H1 (cell line): ENCODE measurements at regions not wholly inside any gene's neighbourhood (a gene's known extent, or its start where the extent isn't known, plus 50 kb on each side); places are given as distances from the start of the nearest gene placed in this dataset.
"Not testable (repeated sequence)": the region's sequence is repeated elsewhere in the genome, so short reads cannot be mapped to it uniquely, and the experiment has no call there.

Source experiments
- CTCF ChIA-PET: fragments of 300-600 bp; sonication (Branson Sonifier 250); formaldehyde crosslinking; loops from one replicate; lab custom pipeline; 2021; ENCODE audit not compliant: partially characterized antibody; lab: Charles Lee
- POLR2A ChIA-PET: fragments of 300-600 bp; sonication (Branson Sonifier 250); formaldehyde crosslinking; loops from one replicate; lab custom pipeline; 2021; ENCODE audit warnings: inconsistent platforms; ENCODE audit not compliant: partially characterized antibody; lab: Charles Lee
- DNase-seq, 2 experiments: peaks; one replicate each; pipeline versions ENCODE4 v3.0.0 to v3.0.0-alpha.2; 2010 to 2022; ENCODE audit warnings: low spot score in 2 of 2, low read depth in 1 of 2, mixed read lengths in 1 of 2
- FAIRE-seq: peaks from 2 replicates; lab custom pipeline; 2011; peaks lifted over from hg19 to GRCh38; lab: Jason Lieb, UNC
- H2AFZ ChIP-seq: 2 replicates; pipeline ENCODE4 v1.8.1; 2012; ENCODE audit warnings: low read length, inconsistent platforms
- H2AK5ac ChIP-seq: 2 replicates; pipeline ENCODE4 v1.6.1; 2013; ENCODE audit warnings: low read depth, low read length
- H2BK120ac ChIP-seq: replicated peaks from 2 replicates; pipeline ENCODE3; 2013; ENCODE audit warnings: low read depth, low read length, inconsistent platforms
- H2BK12ac ChIP-seq: 2 replicates; pipeline ENCODE4 v1.6.1; 2013; ENCODE audit warnings: low read depth, low read length
- H2BK15ac ChIP-seq: 2 replicates; pipeline ENCODE4 v1.6.1; 2013; ENCODE audit warnings: low read length
- H2BK20ac ChIP-seq: 2 replicates; pipeline ENCODE4 v1.6.1; 2013; ENCODE audit warnings: low read length
- H2BK5ac ChIP-seq: 2 replicates; pipeline ENCODE4 v1.6.1; 2013; ENCODE audit warnings: low read depth, low read length
- H3K14ac ChIP-seq: 2 replicates; pipeline ENCODE4 v1.6.1; 2013; ENCODE audit warnings: inconsistent platforms; ENCODE audit not compliant: insufficient read length
- H3K18ac ChIP-seq: 2 replicates; pipeline ENCODE4 v1.6.1; 2013; ENCODE audit warnings: low read length; ENCODE audit errors: extremely low read depth
- H3K23ac ChIP-seq: 2 replicates; pipeline ENCODE4 v1.6.1; 2013; ENCODE audit warnings: inconsistent platforms; ENCODE audit not compliant: insufficient read length
- H3K23me2 ChIP-seq: 2 replicates; pipeline ENCODE4 v1.6.1; 2013; ENCODE audit warnings: low read depth, low read length
- H3K27ac ChIP-seq: 2 replicates; pipeline ENCODE4 v1.6.1; 2011; ENCODE audit warnings: low read depth, low read length, inconsistent platforms
- H3K27me3 ChIP-seq, 4 experiments: replicated peaks in 1 of 4; 1 replicate in 1 of 4; 2 replicates in 3 of 4; pipeline versions ENCODE4 v1.6.1 to v1.8.1; 2011 to 2013; ENCODE audit warnings: low read length in 3 of 4, mild to moderate bottlenecking in 3 of 4, inconsistent platforms in 2 of 4, mixed read lengths in 2 of 4, moderate library complexity in 1 of 4; ENCODE audit not compliant: control insufficient read depth in 3 of 4, insufficient read depth in 3 of 4; ENCODE audit errors: extremely low read depth in 1 of 4
- H3K36me3 ChIP-seq, 4 experiments: 2 replicates each; pipeline versions ENCODE4 v1.6.1 to v1.8.1; 2011 to 2013; ENCODE audit warnings: mild to moderate bottlenecking in 4 of 4, low read length in 3 of 4, moderate library complexity in 2 of 4, control low read depth in 1 of 4, inconsistent platforms in 1 of 4; ENCODE audit not compliant: insufficient read depth in 4 of 4, control insufficient read depth in 2 of 4
- H3K4ac ChIP-seq: replicated peaks from 2 replicates; pipeline ENCODE3; 2013; ENCODE audit warnings: low read length, low read depth, mixed read lengths, inconsistent platforms; ENCODE audit not compliant: insufficient read length
- H3K4me1 ChIP-seq, 4 experiments: replicated peaks in 1 of 4; 1 replicate in 1 of 4; 2 replicates in 3 of 4; pipeline versions ENCODE4 v1.6.1 to v1.8.1; 2011 to 2013; ENCODE audit warnings: low read length in 3 of 4, inconsistent platforms in 2 of 4, mixed read lengths in 1 of 4; ENCODE audit not compliant: insufficient read depth in 4 of 4, control insufficient read depth in 3 of 4
- H3K4me2 ChIP-seq, 2 experiments: 2 replicates each; pipeline versions ENCODE4 v1.6.1 to v1.8.1; 2011 to 2013; ENCODE audit warnings: low read depth in 2 of 2, low read length in 2 of 2, control low read depth in 1 of 2, inconsistent platforms in 1 of 2, mild to moderate bottlenecking in 1 of 2; ENCODE audit not compliant: insufficient read depth in 1 of 2
- H3K4me3 ChIP-seq, 4 experiments: fragments of 200-600, 300-600 bp in 1 of 4; sonication (generic), shearing (Covaris generic), sonication (Bioruptor Twin) in 1 of 4; 2 replicates each; pipeline versions ENCODE4 v1.5.1 to v1.8.1; 2011 to 2016; ENCODE audit warnings: low read length in 4 of 4, low read depth in 3 of 4, control low read depth in 2 of 4, inconsistent platforms in 2 of 4, mild to moderate bottlenecking in 2 of 4, mixed read lengths in 1 of 4, moderate library complexity in 1 of 4; ENCODE audit not compliant: insufficient read depth in 2 of 4; ENCODE audit errors: extremely low read depth in 1 of 4
- H3K56ac ChIP-seq: replicated peaks from 2 replicates; pipeline ENCODE3; 2013; ENCODE audit warnings: low read depth, mild to moderate bottlenecking, mixed read lengths, low read length, inconsistent platforms; ENCODE audit not compliant: insufficient read length
- H3K79me1 ChIP-seq: 2 replicates; pipeline ENCODE4 v1.6.1; 2013; ENCODE audit warnings: low read depth, low read length, control low read depth
- H3K79me2 ChIP-seq, 2 experiments: 2 replicates each; pipeline versions ENCODE4 v1.6.1 to v1.8.1; 2012 to 2013; ENCODE audit warnings: low read length in 2 of 2, mild to moderate bottlenecking in 2 of 2, inconsistent platforms in 1 of 2; ENCODE audit not compliant: insufficient read depth in 2 of 2, control insufficient read depth in 1 of 2
- H3K9ac ChIP-seq, 4 experiments: replicated peaks in 1 of 4; 1 replicate in 1 of 4; 2 replicates in 3 of 4; pipeline versions ENCODE4 v1.6.1 to v1.8.1; 2011 to 2013; ENCODE audit warnings: low read depth in 3 of 4, low read length in 3 of 4, control low read depth in 2 of 4, mild to moderate bottlenecking in 2 of 4, moderate library complexity in 2 of 4, inconsistent platforms in 1 of 4; ENCODE audit errors: extremely low read depth in 1 of 4
- H3K9me3 ChIP-seq, 2 experiments: 2 replicates each; pipeline versions ENCODE4 v1.6.1 to v1.8.1; 2012 to 2013; ENCODE audit warnings: mild to moderate bottlenecking in 2 of 2, moderate library complexity in 2 of 2, control low read depth in 1 of 2, inconsistent platforms in 1 of 2, low read depth in 1 of 2, low read length in 1 of 2, mixed read lengths in 1 of 2; ENCODE audit not compliant: insufficient read depth in 2 of 2
- H4K20me1 ChIP-seq, 2 experiments: replicated peaks in 1 of 2; 2 replicates each; pipeline versions ENCODE3 to v1.8.1; 2011 to 2013; ENCODE audit warnings: inconsistent platforms in 2 of 2, low read length in 2 of 2, mild to moderate bottlenecking in 1 of 2; ENCODE audit not compliant: insufficient read depth in 2 of 2, control insufficient read depth in 1 of 2
- H4K5ac ChIP-seq: 2 replicates; pipeline ENCODE4 v1.6.1; 2013; ENCODE audit warnings: low read length, low read depth, mixed read lengths, inconsistent platforms; ENCODE audit not compliant: insufficient read length
- H4K8ac ChIP-seq: 2 replicates; pipeline ENCODE4 v1.8.0; 2013; ENCODE audit warnings: mild to moderate bottlenecking, moderate library complexity, low read length, inconsistent platforms; ENCODE audit not compliant: insufficient read depth; ENCODE audit errors: extremely low read depth
- H4K91ac ChIP-seq: replicated peaks from 2 replicates; pipeline ENCODE3; 2013; ENCODE audit warnings: low read length, mixed read lengths, inconsistent platforms; ENCODE audit not compliant: insufficient read length
- GABPA ChIP-seq: IDR thresholded peaks from 2 replicates; pipeline ENCODE4 v1.6.1; 2011; ENCODE audit warnings: mild to moderate bottlenecking, low read length, moderate library complexity, borderline replicate concordance; ENCODE audit not compliant: insufficient read depth
- RBBP5 ChIP-seq: IDR thresholded peaks from 2 replicates; pipeline ENCODE4 v1.7.1; 2012; ENCODE audit warnings: low read depth, mild to moderate bottlenecking, inconsistent platforms, low read length, moderate library complexity, borderline replicate concordance
- TAF1 ChIP-seq: IDR thresholded peaks from 2 replicates; pipeline ENCODE4 v1.6.1; 2011; ENCODE audit warnings: mild to moderate bottlenecking, low read depth, low read length
- WGBS, 2 experiments: shearing (Covaris generic) in 1 of 2; methylation state at CpG; one replicate each; pipeline versions ENCODE4 v1.1.6 to v1.1.7; 2013 to 2015; ENCODE audit warnings: low lambda C conversion rate in 2 of 2, mixed read lengths in 2 of 2, inconsistent platforms in 1 of 2, low coverage in 1 of 2, missing lambda C conversion rate in 1 of 2; ENCODE audit not compliant: insufficient replicate concordance in 2 of 2, insufficient coverage in 1 of 2, insufficient read length in 1 of 2; ENCODE audit errors: extremely low coverage in 1 of 2, missing lambda C conversion rate in 1 of 2; 5-methylcytosine and 5-hydroxymethylcytosine counted together

- no peak for TF ChIP-seq RBBP5
- TF ChIP-seq TAF1: no peak
- TF ChIP-seq GABPA: no peak
These were observed 310.1 kb downstream of the FOXL1 start (continued) for GRCh38 chr16:86888231-86889053.

- 100% methylated on average over 1 of the region's 1 CpG; no CpG with 5 or more reads in 1 of the 2 experiments for WGBS, 2 experiments
- not testable (repeated sequence) for FAIRE-seq
These were observed 310.7 kb downstream of the FOXL1 start for GRCh38 chr16:86889054-86889366.

More at GRCh38 chr16:86889054-86889366, 310.7 kb downstream of the FOXL1 start:
- H4K91ac ChIP-seq, H2AK5ac ChIP-seq, H3K79me2 ChIP-seq, H3K4ac ChIP-seq, H3K18ac ChIP-seq, H4K20me1 ChIP-seq, H3K23ac ChIP-seq, H2BK5ac ChIP-seq, H2BK15ac ChIP-seq, H2AFZ ChIP-seq, H3K36me3 ChIP-seq, H3K23me2 ChIP-seq, H3K79me1 ChIP-seq, H3K56ac ChIP-seq, H3K4me1 ChIP-seq, H3K4me2 ChIP-seq, H3K4me3 ChIP-seq, H3K27me3 ChIP-seq, H3K14ac ChIP-seq, H2BK20ac ChIP-seq, H3K9ac ChIP-seq, DNase-seq, H3K27ac ChIP-seq, H4K8ac ChIP-seq, H2BK12ac ChIP-seq, H2BK120ac ChIP-seq, H4K5ac ChIP-seq, POLR2A ChIA-PET, CTCF ChIA-PET, H3K9me3 ChIP-seq: not testable (repeated sequence)
